HG03025 (cell line): ENCODE measurements at regions not wholly inside any gene's neighbourhood (a gene's known extent, or its start where the extent isn't known, plus 50 kb on each side); places are given as distances from the start of the nearest gene placed in this dataset.

Experiments
- ATAC-seq: cut with Tn5 transposase; IDR thresholded peaks from one replicate; pipeline ENCODE4 v1.9.1; 2021; ENCODE audit warnings: mild to moderate bottlenecking, moderate library complexity; ENCODE audit not compliant: unreplicated experiment, low FRiP score

DNA sequence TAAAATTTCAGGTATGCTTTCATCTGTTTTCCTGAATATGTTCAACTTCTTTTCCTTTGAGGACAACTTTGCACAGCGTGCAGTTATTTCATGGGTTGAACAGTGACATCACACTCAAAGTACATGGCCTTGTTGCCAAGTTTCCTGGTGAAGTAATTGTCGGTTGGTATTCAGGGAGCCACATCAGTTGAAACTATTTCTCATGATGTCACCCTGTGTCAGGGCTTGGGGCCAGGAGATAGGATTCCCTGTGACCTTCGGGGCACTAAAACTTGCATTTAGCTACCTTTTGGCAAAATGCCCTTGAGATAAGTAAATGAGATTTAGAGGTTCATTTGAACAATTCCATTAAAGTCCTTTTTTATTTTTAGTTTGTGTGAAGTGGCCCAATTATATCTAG, 383.9 kb downstream of the SH3GL2 start:
- ATAC-seq: no peak

DNA sequence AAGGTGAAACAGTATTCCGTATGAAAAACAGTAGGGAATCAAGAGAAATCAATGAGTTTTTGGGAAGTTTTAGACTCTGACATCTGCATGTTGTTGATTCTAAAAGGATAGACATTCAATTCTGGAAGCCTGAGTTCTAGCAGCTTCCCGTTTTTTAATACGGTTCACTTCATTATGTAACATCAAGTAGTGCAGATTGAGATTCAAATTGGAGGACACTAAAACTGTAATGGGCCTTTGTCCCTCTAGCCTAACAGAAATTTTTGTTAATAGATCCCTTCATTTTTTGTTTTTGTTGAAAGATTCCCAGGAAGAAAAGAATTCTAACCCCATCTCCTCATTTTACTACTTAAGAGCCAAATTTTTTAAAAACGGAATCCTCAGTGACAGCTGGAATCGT, 384.6 kb downstream of the SH3GL2 start:
- ATAC-seq: no peak

DNA sequence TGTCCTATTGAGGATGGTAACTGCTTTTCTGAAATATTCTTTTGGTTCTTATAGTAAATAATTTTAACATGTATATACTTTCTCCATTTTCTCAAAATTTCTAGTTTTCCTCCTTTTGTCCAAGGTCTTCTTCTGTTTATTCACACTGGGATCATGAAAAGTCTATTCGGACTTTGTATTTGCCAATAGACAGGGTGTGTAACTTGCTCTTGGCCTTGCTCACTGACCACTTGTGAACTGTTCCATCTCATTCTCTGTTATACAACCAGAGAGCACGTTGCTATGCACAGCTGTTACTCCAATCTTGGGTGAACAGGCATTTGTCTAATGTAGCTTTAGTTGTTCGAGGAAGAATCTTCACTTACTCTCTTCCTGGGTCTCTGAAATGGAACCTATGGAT, 388.9 kb downstream of the SH3GL2 start:
- ATAC-seq: no peak

DNA sequence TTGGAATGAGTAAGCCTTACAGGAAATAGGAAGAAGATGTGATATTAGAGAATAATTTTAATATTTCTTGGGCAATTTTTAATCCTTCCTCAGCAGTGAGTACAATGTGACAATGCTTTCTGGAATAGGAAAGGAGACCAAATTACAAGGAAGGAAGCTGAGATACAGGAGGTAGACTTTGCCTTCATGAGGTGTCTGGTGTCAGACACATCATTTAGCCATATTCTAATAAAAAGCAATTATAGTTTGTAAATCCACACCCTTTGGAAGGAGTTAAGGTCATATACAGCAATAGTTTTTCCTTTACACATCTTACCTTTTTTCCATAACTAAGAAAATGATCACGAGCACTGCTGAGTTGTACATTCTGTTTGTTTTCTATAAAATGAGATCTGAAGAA, 390.4 kb downstream of the SH3GL2 start:
- ATAC-seq: no peak

DNA sequence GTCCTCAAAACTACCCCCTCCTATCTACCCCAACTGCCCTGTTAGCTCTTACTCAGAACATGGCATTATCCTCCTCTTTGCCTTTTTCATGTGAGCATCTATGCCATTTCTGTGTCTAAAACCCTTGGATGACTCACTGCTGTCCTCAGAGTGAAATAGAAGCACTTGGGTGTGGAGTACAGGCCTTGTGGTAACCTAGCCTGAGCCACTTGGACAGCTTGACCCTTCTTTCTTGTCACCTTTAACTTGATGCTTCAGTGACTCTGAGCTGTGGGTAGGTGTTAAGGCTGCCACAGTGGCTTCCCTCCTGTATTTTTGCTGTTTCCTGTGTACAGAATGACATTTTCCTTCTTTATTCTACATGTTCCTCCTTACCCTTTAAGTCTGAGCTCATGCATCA, 391.4 kb downstream of the SH3GL2 start:
- no peak for ATAC-seq

DNA sequence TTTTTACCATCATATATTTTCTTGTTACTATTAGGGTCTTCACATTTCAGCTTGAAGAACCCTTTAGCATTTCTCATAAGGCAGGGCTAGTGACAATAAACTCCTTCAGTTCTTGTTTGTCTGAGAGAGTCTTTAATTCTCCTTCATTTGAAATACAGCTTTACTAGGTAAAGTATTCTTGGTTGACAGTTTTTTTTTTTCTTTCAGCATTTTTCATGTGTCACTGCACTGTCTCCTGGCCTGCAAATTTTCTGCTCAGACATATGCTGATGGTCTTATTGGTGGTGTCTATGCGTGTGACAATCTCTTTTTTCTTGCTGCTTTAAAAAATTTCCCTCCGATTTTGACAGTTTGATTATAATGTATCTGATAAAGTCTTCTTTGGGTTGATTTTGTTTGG, 399.9 kb downstream of the SH3GL2 start:
- ATAC-seq: no peak

DNA sequence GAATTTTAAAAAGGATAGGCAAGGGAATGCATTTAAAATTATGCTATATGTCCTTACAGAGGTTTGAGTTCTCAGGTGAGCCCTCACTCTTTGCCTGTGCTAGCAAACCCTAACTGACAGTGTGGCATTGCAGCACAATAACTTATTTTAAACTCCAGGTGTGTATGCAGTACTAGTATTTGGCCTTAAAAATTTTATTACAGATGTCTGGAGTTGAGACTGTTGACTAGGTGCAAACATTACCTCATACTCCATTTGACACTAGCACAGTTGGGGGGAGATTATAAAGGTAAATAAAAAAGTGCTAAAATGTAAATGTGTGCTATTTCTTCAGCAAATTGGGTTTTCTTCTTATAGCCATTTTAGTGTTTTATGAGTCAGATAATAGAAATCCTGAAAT, 407.7 kb downstream of the SH3GL2 start:
- ATAC-seq: no peak

DNA sequence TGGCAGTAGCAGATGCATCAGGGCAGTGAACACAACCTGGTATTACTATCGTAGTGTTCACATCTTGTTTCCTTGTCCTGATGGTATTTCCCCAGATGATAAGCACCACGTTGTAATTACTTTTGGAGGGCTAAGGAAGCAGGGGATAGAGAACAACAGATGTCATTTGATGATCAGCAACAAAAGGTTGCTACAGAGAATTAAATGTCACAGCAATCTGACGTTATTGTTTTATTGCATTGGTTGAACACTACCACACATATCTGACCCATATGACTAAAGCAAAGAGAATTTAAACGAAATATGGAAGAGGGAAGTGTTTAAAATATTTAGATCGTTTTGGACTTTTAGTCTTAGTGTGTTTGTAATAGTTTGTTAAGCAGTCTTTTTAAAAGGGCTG, 408.3 kb downstream of the SH3GL2 start:
- no peak for ATAC-seq

DNA sequence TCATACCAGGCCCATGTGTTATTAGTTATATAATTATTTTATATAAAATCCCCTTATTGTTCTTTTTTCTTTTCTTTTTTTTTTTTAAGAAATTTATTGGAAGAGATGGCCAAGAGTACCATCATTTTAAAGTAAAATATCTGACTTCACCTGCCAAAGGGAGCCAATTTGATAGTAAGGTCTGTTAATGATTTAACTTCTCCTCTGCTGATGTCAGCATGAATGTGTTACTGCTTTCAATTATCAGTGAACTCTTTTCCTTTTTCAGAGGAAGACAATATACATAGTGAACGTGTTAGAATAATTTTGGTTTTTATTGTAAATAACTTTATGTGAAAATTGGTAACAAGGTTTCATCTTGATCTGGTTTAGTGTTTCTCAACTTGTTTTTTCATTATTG, 409.6 kb downstream of the SH3GL2 start:
- no peak for ATAC-seq

DNA sequence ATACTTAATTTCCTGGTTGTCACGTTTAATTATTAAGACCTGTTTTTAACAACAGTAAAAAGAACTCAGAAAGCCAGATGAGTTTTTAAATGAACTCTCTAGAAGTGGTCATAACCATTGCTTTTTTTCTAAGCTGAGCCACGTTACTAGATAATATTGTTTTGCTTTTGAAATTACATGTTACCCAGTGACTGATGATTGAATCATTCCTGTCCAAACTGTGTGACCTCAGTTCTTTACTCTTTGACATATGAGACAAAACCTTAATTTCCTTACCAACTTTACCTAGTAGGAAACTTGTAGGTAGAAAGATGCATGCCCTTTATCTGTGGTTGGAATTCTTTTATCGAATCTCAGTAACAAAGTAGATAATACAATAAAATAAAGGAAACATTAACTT, 411.7 kb downstream of the SH3GL2 start:
- ATAC-seq: no peak

DNA sequence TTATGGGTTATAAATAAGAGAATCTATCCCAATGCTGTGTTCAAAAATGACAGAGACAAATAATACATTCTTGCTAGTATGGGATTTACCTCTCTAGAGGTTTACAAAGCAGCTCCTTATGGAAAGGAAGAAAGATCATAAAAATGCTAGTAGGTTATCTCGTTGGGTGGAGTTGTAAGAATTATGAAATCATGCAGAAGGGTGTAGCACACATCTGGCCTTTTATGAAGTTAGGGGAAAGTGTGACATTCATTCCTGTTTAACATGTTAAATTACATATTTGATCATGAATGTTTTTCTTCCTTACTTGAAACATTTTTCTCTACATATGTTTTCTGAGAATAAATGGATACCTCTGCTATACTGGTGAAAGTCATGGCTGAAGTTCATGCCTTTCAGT, 414.2 kb downstream of the SH3GL2 start:
- no peak for ATAC-seq

DNA sequence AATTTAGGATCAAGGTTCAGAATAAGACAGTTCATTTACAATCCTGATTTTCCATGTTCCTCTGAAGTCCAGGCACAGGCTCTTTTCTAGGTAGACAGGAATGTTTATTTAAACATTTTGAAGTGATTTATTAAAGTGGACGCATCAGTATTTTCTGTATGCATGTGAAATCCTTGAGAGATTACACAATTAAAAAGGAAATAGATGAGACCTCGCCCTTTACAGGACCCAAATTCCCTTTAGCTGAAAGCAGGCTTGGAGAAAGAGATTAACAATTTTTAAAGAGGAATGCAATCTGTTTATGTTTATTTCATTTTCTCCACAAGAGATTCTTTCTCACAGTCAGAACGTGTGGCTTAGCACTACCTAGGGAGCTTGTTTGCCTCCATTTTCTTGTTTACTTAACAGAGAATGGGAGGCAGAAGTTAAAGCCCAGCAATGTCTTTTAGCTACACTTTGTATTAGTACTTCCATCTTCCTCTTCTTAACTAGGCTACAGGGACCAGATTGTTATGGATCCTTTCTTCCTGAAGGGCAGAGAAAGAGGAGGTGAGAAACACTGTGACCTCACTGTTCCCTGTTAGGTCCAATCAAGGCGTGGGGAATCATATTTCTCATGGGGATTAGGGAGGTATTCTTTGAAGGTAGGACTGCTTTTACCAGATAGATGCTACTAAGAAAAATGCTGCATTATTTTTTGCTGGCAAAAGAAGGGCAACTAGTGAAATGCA, 416.0 kb downstream of the SH3GL2 start:
- ATAC-seq: no peak

DNA sequence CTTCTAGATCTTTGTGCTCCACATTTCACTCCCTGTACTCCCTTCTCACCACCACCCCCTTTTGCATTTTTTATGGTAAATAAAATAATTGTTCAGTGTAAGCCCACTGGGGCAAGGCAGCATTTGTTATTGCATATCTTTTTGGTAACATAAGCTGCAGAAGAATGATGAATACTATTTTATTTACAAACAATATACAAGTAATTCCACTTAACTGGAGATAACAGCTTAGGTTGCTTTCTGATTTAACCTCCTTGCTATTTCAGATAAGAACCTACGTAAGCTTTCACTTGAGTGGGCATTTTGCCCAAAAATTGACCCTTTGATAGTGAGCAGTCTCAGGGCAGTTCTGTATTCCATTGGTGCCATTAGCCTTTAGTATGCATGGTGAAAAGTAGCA, 417.9 kb downstream of the SH3GL2 start:
- ATAC-seq: no peak

DNA sequence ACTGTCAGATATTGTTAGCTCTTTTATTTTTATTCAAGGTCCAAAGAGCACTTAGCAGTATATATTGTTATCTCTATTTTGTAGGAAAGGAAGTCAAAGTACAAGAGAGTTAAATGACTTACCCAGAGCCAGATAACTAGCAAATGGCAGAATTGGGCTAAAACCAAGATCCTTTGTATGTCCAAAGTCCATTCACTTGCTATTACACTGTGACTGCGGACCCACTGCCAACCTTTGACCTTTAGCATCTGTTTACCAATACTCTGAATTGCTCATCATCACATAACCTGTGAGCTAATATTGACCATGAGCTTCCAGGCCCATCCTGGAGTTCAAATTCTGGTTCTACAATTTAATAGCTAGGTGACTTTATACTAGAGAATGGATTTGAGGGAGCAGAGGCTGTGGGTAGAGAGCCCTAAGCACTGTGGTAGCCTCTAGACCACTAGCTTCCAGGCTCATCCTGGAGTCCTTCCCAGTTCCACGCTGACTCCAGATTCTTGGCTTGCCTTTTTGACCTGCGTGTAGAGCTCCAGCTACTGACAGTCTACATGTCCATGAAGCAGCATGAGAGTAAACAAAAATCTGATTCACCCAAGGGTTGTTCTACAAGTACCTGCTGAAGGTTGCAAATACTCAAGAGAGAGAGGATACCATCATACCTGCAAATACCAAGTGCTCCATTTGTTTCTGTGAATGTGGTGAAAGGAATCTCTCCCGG, 424.0 kb downstream of the SH3GL2 start:
- no peak for ATAC-seq

DNA sequence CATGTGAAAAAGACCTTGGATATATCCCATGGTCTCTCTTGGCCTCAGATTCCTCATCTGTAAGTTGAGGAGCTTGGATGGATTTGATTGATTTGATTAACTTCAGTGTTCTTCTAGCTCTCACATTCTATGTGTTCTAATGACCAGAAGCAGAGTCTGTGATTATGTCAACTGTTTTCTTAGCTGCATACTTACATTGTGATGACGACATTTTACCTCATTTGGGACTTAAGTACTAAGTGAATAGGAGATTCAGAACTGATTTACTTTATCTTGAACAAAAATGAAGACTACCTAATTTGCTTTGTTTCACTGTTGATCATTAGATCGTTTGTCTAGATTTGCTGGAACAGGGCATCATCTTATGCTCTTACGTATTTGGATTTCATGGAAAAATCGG, 427.7 kb downstream of the SH3GL2 start:
- no peak for ATAC-seq

DNA sequence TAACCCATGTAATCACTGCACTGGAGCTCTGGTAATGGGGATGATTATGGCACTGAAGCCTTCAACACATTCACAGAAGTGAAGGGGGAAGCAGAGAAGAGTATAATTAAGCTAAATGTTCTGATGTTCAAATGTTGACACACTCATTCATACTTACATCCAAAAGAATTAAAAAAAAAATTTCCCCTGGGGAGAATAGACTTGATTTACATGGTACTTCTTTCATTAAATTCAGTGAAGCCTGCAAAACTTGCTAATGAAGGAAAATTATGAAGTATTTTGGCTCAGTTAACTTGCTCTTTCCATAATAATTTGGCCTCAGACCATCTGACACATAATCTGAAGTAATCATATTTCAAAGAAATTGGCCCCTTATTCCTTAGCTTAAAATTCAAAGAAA, 428.8 kb downstream of the SH3GL2 start:
- no peak for ATAC-seq

DNA sequence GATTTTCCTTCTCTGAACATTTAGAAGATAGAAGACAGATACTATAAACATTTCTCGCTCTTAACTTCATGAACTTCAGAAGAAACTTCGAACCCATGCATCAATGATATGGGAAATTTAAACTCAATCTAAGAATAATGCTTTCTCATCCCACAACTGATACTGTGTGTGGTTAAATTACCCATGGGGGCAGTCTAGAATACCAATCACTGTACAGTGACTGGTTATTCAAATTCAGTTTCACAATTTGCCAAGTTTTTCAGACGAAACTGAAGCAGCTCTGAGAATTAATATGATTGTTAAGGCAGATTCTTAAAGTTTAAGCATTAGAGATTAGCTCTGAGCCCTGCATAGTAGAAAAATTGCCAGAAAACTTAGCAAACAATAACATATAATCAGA, 431.0 kb downstream of the SH3GL2 start:
- no peak for ATAC-seq

DNA sequence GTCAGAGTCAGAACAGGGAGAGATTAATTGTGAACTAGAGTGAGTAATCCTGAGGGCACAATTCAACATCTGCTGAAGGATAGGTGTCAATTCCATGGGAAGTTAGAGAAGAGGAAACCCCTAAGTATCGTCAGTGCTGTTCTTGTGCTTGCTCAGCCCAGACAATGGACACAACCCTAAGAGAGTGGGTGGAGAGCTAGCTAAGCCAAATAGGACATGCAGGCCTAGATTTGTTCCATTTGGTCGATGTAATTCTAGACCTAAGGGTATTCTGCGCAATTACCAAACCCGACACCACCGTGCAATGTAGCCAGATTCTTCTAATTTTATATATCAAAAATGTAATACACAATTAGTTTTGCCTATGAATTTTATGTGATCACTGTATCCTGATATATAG, 431.6 kb downstream of the SH3GL2 start:
- no peak for ATAC-seq

DNA sequence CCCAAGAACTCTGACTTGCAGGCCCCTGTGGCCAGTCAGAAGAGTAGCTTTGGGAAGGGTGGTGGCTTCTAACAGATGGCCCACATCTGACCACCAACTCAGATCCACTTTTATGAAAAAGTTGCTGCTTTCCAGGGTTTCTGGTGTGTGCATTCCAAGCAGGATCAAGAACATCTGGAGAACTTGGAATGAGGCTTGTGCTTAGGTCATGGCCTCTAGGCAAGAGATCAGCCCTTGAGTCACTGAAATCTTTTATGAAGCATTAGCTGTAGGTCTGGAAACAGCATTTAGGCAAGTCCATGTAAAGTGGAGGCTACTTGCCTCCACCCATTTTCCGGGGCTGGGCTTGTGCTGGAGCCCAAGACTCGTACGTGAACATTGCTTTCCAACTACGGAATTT, 433.3 kb downstream of the SH3GL2 start:
- ATAC-seq: no peak

DNA sequence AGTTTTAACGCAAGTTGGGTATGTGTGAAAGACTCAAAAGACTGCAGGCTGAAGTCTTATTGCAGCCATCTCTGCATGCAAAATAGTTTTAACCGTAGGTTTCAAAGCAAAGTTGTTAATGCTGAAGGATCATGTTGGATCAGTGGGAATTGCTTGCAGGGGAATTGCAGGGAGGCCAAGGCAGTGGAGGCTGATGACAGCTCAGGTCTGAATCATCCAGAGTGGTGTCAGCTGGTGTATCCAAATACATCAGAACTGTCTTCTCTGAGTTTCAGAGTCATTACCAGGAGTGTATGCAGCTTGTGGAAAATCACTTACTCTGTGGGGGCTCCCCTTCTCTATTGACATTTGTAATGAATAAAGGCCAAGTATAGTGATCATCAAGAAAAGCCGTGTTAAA, 435.7 kb downstream of the SH3GL2 start:
- no peak for ATAC-seq

DNA sequence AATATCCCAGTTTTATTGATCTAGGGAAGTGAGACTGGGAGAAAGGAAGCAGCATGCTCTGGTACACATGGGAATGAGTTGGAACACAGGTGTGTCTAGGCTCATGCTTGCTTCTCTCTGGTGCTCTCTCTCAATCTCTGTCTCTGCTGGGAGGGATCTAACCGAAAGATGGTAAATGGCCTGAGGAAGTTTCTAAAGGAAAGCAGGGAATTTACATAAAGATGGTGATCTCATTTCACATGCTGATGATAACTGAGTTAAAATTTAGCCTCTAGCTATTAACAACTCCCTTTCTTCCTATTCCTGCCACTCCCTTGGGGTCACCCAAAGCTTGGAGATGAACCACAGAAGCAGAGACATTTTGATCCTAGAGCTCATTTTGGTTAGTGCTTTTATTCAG, 436.2 kb downstream of the SH3GL2 start:
- no peak for ATAC-seq

DNA sequence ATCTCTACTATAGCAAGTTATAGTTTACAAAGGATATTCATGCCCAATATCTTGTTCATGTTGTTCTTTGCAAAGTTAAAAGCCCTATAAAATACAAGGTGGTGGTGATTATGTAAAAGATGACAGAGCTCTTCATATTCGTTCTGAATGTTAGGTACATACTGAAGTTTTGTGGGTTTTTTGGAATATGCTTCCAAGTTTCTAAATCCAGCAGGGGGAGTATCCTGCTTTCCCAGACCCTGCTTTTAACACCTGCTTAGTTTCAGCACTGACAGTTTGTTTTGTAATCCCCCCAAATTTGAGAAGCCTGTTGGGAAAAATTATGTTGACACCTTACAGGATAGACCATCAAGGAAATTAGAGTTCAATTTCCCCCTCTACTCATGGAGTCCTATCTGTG, 438.3 kb downstream of the SH3GL2 start:
- ATAC-seq: no peak
